Neural progenitor cell (in vitro differentiated cells): ENCODE measurements at regions not wholly inside any gene's neighbourhood (a gene's known extent, or its start where the extent isn't known, plus 50 kb on each side); places are given as distances from the start of the nearest gene placed in this dataset.

ENCODE experiments used
- CTCF ChIP-seq: fragments of 200-600 bp; sonication (generic); IDR thresholded peaks from 2 replicates; pipeline ENCODE4 v1.5.1; 2017; ENCODE audit warnings: antibody characterized with exemption, mild to moderate bottlenecking
- EZH2phosphoT487 ChIP-seq: fragments of 200-600 bp; sonication (generic); IDR thresholded peaks from 2 replicates; pipeline ENCODE4 v1.6.1; 2017; ENCODE audit warnings: antibody characterized with exemption

GRCh38 chr6:169989594-169989993 lies 238.2 kb downstream of the ERMARD start:
- no peak for TF ChIP-seq CTCF
- TF ChIP-seq EZH2phosphoT487 = no peak
